GM12878 (cell line): ENCODE measurements at regions not wholly inside any gene's neighbourhood (a gene's known extent, or its start where the extent isn't known, plus 50 kb on each side); places are given as distances from the start of the nearest gene placed in this dataset.

Experiments
- ATAC-seq: fragments of 200-7000 bp; cut with Tn5 transposase; 3 replicates; pipeline ENCODE4 v1.9.1; 2020; ENCODE audit warnings: mild to moderate bottlenecking, moderate library complexity
- BruUV-seq: library from RNA; stranded (reverse); fragments of 400-500 nt; replicated peaks from 2 replicates; lab custom pipeline; 2021; lab: Mats Ljungman, UMichigan
- CTCF ChIA-PET: fragments of 300-600 bp; sonication (Branson Sonifier 250); formaldehyde crosslinking; extraction: SDS; loops from one replicate; lab custom pipeline; 2021; ENCODE audit warnings: inconsistent platforms; lab: Yijun Ruan, JAX
- POLR2A ChIA-PET: fragments of 350-600 bp; formaldehyde crosslinking; extraction: SDS; loops from one replicate; lab custom pipeline; 2021; ENCODE audit warnings: inconsistent platforms; lab: Charles Lee
- RAD21 ChIA-PET: fragments of 300-600 bp; sonication (Branson Sonifier 250); formaldehyde crosslinking; loops from one replicate; lab custom pipeline; 2023; ENCODE audit warnings: antibody characterized with exemption; ENCODE audit not compliant: unreplicated experiment; lab: Charles Lee
- SMC1A ChIA-PET: fragments of 300-600 bp; sonication (Branson Sonifier 250); formaldehyde crosslinking; loops from one replicate; lab custom pipeline; 2023; ENCODE audit not compliant: unreplicated experiment, uncharacterized antibody; lab: Charles Lee
- DNase-seq: peaks from one replicate; pipeline ENCODE4 v3.0.0-alpha.2; 2011; ENCODE audit warnings: low read depth, low spot score
- FAIRE-seq: peaks from 3 replicates; lab custom pipeline; 2011; peaks lifted over from hg19 to GRCh38; lab: Jason Lieb, UNC
- H2AFZ ChIP-seq: 2 replicates; pipeline ENCODE4 v1.6.0; 2011; ENCODE audit warnings: low read depth, low read length, control low read depth; ENCODE audit not compliant: control insufficient read depth
- H3K27ac ChIP-seq: 2 replicates; pipeline ENCODE4 v1.5.1; 2011; ENCODE audit warnings: control low read depth; ENCODE audit not compliant: control insufficient read depth, insufficient read depth
- H3K27me3 ChIP-seq, 2 experiments: replicated peaks in 1 of 2; 2 replicates each; pipeline versions ENCODE4 v1.6.0 to v1.6.1; 2011; ENCODE audit warnings: low read length in 1 of 2; ENCODE audit not compliant: control insufficient read depth in 2 of 2, insufficient read depth in 2 of 2
- H3K36me3 ChIP-seq, 2 experiments: 2 replicates each; pipeline ENCODE4 v1.5.1; 2011; ENCODE audit warnings: low read length in 1 of 2; ENCODE audit not compliant: control insufficient read depth in 2 of 2, insufficient read depth in 2 of 2
- H3K4me1 ChIP-seq: 2 replicates; pipeline ENCODE4 v1.6.1; 2011; ENCODE audit warnings: mild to moderate bottlenecking, low read length, moderate library complexity, mixed read lengths; ENCODE audit not compliant: control insufficient read depth, insufficient read depth
- H3K4me2 ChIP-seq: 2 replicates; pipeline ENCODE4 v1.6.0; 2011; ENCODE audit warnings: control low read depth; ENCODE audit not compliant: control insufficient read depth, insufficient read depth
- H3K4me3 ChIP-seq: fragments of 200-600 bp; sonication (generic); 2 replicates; pipeline ENCODE4 v1.5.1; 2016
- H3K79me2 ChIP-seq: 2 replicates; pipeline ENCODE4 v1.6.0; 2011; ENCODE audit warnings: low read length; ENCODE audit not compliant: control insufficient read depth, insufficient read depth
- H3K9ac ChIP-seq: 2 replicates; pipeline ENCODE4 v1.8.0; 2011; ENCODE audit warnings: low read length, control low read depth, mixed read lengths; ENCODE audit not compliant: control insufficient read depth, insufficient read depth
- H3K9me3 ChIP-seq: replicated peaks from 3 replicates; pipeline ENCODE4 v1.5.1; 2011; ENCODE audit warnings: mild to moderate bottlenecking, low read length; ENCODE audit not compliant: control insufficient read depth, insufficient read depth
- H4K20me1 ChIP-seq: 2 replicates; pipeline ENCODE4 v1.6.0; 2011; ENCODE audit not compliant: control insufficient read depth, insufficient read depth
- CREB1 ChIP-seq: IDR thresholded peaks from 2 replicates; pipeline ENCODE4 v1.6.1; 2012; ENCODE audit warnings: low read depth, mild to moderate bottlenecking, inconsistent platforms
- CREM ChIP-seq: IDR thresholded peaks from 2 replicates; pipeline ENCODE4 v1.6.1; 2014; ENCODE audit warnings: antibody characterized with exemption, low read depth
- HCFC1 ChIP-seq: fragments of 150-350 bp; IDR thresholded peaks from 2 replicates; pipeline ENCODE4 v1.6.1; 2014; ENCODE audit warnings: low read length
- JUNB ChIP-seq: IDR thresholded peaks from 2 replicates; pipeline ENCODE4 v1.6.1; 2016; ENCODE audit warnings: antibody characterized with exemption, mild to moderate bottlenecking
- MTA3 ChIP-seq: IDR thresholded peaks from 2 replicates; pipeline ENCODE4 v1.6.1; 2012; ENCODE audit warnings: low read length, inconsistent platforms, borderline replicate concordance
- RBBP5 ChIP-seq: fragments of 200-600 bp; sonication (generic); conservative IDR thresholded peaks from 2 replicates; pipeline ENCODE4 v1.6.1; 2016
- SRF ChIP-seq, 2 experiments: IDR thresholded peaks; 2 replicates each; pipeline ENCODE4 v1.6.1; 2011; ENCODE audit warnings: low read depth in 2 of 2, low read length in 2 of 2, mild to moderate bottlenecking in 1 of 2, moderate library complexity in 1 of 2
- STAT3 ChIP-seq: IDR thresholded peaks from 2 replicates; pipeline ENCODE4 v1.6.1; 2011; ENCODE audit warnings: low read depth, low read length, improper control_type of control experiment
- ZBTB11 ChIP-seq: fragments of 450-650 bp; formaldehyde crosslinking; IDR thresholded peaks from 2 replicates; pipeline ENCODE4 v1.5.0; 2022; ENCODE audit warnings: mild to moderate bottlenecking, missing genetic modification characterization
- ZBTB40 ChIP-seq: fragments of 450-650 bp; IDR thresholded peaks from 2 replicates; pipeline ENCODE4 v1.6.1; 2016; ENCODE audit warnings: mild to moderate bottlenecking, moderate library complexity, borderline replicate concordance
- ZNF274 ChIP-seq: IDR thresholded peaks from one replicate; pipeline ENCODE4 v1.8.0; 2011; ENCODE audit not compliant: insufficient read length, insufficient read depth
- WGBS: methylation state at CpG from one replicate; pipeline ENCODE4 v1.1.6; 2016; ENCODE audit warnings: low lambda C conversion rate; ENCODE audit not compliant: insufficient replicate concordance, insufficient coverage; ENCODE audit errors: missing lambda C conversion rate; 5-methylcytosine and 5-hydroxymethylcytosine counted together
- in situ Hi-C: fragments of 300-500 bp; cut with MboI; formaldehyde crosslinking; loops from 9 replicates; pipeline ENCODE4 v1.14.3; 2018; ENCODE audit warnings: mixed read lengths
- intact Hi-C: fragments of 100-400 bp; cut with micrococcal nuclease; formaldehyde crosslinking; loops from one replicate; pipeline ENCODE4 v1.14.2; 2022; ENCODE audit not compliant: unreplicated experiment
- TF ChIP-seq, protein P1 (sequence below): IDR thresholded peaks from 2 replicates; pipeline ENCODE4 v1.6.1; 2011; ENCODE audit warnings: low read depth, low read length, improper control_type of control experiment, borderline replicate concordance
- TF ChIP-seq, protein P2 (sequence below), 3 experiments: IDR thresholded peaks in 2 of 3; conservative IDR thresholded peaks in 1 of 3; 2 replicates each; pipeline ENCODE4 v1.5.1; 2011; ENCODE audit warnings: low read depth in 3 of 3, low read length in 3 of 3, mild to moderate bottlenecking in 3 of 3, control low read depth in 2 of 3, moderate library complexity in 2 of 3, inconsistent platforms in 1 of 3, mixed read lengths in 1 of 3; ENCODE audit not compliant: control insufficient read depth in 2 of 3, insufficient read depth in 1 of 3; ENCODE audit errors: extremely low read depth in 1 of 3
- TF ChIP-seq, protein P3 (sequence below): IDR thresholded peaks from 2 replicates; pipeline ENCODE4 v1.6.1; 2012; ENCODE audit warnings: low read depth, low read length, improper control_type of control experiment

- no peak for FAIRE-seq
- H3K27me3 ChIP-seq = no peaks in the 10 kb centered on the region
- intact Hi-C loops = no loop called here
- no TSS peak for BruUV-seq
- DNase-seq = no peak
- no peak overlapping the region for H3K4me2 ChIP-seq
- no peak overlapping the region for H3K4me3 ChIP-seq
- H3K4me1 ChIP-seq = no peaks in the 10 kb centered on the region
- H3K36me3 ChIP-seq = no peaks in the 10 kb centered on the region
- ATAC-seq = no peak
- WGBS = 29% methylated on average over 3 of the region's 3 CpGs
- POLR2A ChIA-PET = no interaction called here
- no peaks in the 10 kb centered on the region for H3K9me3 ChIP-seq
- RAD21 ChIA-PET = no interaction called here
- no peaks in the 10 kb centered on the region for H3K79me2 ChIP-seq
- CTCF ChIA-PET = no interaction called here
- H2AFZ ChIP-seq = no peak overlapping the region
- H3K27ac ChIP-seq = no peak overlapping the region
- in situ Hi-C loops = no loop called here
- SMC1A ChIA-PET = interaction anchor here (1.2 kb wide), 1 partner anchor 186 kb away, joined by 3 read pairs; no protein-coding TSS in a partner anchor
- H4K20me1 ChIP-seq = no peaks in the 10 kb centered on the region
- H3K9ac ChIP-seq = no peak overlapping the region
- TF ChIP-seq SRF (IDR thresholded peaks at IDR 0.05; ENCODE audit: low read depth in 2 of 2, low read length in 2 of 2) (no peak), STAT3 (no peak), ZBTB11 (CRISPR knock-in tag) (no peak), HCFC1 (no peak), RBBP5 (no peak), ZBTB40 (no peak), JUNB (no peak), MTA3 (no peak), CREM (no peak), ZNF274 (no peak), CREB1 (no peak)
- TF ChIP-seq, protein P1, sequence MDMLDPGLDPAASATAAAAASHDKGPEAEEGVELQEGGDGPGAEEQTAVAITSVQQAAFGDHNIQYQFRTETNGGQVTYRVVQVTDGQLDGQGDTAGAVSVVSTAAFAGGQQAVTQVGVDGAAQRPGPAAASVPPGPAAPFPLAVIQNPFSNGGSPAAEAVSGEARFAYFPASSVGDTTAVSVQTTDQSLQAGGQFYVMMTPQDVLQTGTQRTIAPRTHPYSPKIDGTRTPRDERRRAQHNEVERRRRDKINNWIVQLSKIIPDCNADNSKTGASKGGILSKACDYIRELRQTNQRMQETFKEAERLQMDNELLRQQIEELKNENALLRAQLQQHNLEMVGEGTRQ = no peak
- TF ChIP-seq, protein P2, sequence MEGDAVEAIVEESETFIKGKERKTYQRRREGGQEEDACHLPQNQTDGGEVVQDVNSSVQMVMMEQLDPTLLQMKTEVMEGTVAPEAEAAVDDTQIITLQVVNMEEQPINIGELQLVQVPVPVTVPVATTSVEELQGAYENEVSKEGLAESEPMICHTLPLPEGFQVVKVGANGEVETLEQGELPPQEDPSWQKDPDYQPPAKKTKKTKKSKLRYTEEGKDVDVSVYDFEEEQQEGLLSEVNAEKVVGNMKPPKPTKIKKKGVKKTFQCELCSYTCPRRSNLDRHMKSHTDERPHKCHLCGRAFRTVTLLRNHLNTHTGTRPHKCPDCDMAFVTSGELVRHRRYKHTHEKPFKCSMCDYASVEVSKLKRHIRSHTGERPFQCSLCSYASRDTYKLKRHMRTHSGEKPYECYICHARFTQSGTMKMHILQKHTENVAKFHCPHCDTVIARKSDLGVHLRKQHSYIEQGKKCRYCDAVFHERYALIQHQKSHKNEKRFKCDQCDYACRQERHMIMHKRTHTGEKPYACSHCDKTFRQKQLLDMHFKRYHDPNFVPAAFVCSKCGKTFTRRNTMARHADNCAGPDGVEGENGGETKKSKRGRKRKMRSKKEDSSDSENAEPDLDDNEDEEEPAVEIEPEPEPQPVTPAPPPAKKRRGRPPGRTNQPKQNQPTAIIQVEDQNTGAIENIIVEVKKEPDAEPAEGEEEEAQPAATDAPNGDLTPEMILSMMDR (IDR thresholded peaks at IDR 0.05 in 2 of 3, conservative IDR thresholded peaks at IDR 0.05 in 1 of 3; ENCODE audit: control insufficient read depth in 2 of 3, extremely low read depth in 1 of 3, insufficient read depth in 1 of 3, low read depth in 3 of 3, low read length in 3 of 3) = no peak
- TF ChIP-seq, protein P3, sequence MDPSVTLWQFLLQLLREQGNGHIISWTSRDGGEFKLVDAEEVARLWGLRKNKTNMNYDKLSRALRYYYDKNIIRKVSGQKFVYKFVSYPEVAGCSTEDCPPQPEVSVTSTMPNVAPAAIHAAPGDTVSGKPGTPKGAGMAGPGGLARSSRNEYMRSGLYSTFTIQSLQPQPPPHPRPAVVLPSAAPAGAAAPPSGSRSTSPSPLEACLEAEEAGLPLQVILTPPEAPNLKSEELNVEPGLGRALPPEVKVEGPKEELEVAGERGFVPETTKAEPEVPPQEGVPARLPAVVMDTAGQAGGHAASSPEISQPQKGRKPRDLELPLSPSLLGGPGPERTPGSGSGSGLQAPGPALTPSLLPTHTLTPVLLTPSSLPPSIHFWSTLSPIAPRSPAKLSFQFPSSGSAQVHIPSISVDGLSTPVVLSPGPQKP = no peak
Measured at GRCh38 chr12:75579552-75579951, 68.1 kb upstream of the KRR1 start.
